ENCODE measurements at regions not wholly inside any gene's neighbourhood (a gene's known extent, or its start where the extent isn't known, plus 50 kb on each side); places are given as distances from the start of the nearest gene placed in this dataset.

DNA sequence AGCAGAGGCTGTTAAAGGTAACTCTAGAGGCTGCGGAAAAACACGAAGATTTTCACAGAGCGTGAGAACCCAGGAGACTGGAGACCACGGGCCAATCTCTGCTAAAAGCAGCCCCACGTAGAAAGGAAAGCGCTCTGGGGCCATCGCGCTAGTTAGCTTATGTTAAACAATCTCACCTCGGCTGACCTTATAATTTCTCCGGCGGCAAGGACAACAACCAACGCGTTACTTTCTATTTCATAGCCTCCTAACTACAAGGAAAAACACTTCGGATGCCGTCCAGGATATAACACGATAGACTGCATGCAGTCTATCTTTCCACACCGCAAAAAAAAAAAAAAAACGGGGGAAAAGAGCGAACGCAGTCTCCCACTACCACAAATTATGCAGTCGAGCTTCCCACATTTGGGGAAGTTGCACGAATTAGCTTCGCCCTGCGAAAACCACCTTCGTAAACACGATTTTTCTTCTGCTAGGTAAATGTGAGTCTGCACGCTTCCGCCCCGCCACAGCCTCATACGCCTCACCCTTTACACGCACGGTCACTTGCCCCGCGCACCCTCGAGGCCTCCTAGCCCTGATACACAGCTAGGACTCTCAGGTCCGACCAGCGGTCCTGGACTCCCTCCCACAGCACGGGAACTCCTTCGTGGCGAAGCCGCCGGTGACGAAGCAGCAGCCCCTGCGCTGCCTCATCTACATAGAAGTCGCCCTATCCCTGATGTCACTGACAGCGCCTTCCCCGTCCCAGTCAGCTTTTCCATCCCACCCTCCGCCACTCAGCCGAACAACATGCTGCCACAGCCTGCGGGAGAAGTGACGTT lies 87.8 kb downstream of the PRKAB2 start:
- CTCF ChIA-PET = no interaction called here
- peak; percentile 94 for ATAC-seq

DNA sequence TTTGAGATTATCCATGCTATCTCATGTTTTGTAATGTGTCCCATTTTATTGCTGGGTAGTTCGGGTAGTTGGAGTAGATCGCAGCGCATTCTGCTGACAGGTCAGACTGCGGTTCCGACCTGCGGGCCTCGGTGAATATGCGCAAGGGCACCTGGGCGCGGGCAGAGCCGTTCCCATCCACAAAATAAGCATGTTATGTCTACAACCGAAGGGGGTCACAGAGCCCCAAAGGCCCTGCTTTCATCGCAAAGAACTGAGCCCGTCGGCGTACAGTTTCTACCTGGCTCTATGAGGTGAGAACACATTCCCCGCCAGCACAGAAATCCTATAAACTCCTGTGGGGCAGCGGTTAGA lies 88.4 kb downstream of the PRKAB2 start:
- TF ChIP-seq TCF7L2 (IDR thresholded peaks at IDR 0.05; ENCODE audit: low read depth, low read length) (no peak), SIN3A (IDR thresholded peaks at IDR 0.05; ENCODE audit: borderline replicate concordance, insufficient read depth, low read depth, low read length) (no peak), POLR2AphosphoS5 (IDR thresholded peaks at IDR 0.05; ENCODE audit: low read depth, low read length) (no peak)
- TF ChIP-seq, protein P1, sequence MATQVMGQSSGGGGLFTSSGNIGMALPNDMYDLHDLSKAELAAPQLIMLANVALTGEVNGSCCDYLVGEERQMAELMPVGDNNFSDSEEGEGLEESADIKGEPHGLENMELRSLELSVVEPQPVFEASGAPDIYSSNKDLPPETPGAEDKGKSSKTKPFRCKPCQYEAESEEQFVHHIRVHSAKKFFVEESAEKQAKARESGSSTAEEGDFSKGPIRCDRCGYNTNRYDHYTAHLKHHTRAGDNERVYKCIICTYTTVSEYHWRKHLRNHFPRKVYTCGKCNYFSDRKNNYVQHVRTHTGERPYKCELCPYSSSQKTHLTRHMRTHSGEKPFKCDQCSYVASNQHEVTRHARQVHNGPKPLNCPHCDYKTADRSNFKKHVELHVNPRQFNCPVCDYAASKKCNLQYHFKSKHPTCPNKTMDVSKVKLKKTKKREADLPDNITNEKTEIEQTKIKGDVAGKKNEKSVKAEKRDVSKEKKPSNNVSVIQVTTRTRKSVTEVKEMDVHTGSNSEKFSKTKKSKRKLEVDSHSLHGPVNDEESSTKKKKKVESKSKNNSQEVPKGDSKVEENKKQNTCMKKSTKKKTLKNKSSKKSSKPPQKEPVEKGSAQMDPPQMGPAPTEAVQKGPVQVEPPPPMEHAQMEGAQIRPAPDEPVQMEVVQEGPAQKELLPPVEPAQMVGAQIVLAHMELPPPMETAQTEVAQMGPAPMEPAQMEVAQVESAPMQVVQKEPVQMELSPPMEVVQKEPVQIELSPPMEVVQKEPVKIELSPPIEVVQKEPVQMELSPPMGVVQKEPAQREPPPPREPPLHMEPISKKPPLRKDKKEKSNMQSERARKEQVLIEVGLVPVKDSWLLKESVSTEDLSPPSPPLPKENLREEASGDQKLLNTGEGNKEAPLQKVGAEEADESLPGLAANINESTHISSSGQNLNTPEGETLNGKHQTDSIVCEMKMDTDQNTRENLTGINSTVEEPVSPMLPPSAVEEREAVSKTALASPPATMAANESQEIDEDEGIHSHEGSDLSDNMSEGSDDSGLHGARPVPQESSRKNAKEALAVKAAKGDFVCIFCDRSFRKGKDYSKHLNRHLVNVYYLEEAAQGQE (IDR thresholded peaks at IDR 0.05; ENCODE audit: insufficient read depth in 1 of 2, low read depth in 2 of 2, low read length in 1 of 2) = no peak
- TF ChIP-seq, protein P2, sequence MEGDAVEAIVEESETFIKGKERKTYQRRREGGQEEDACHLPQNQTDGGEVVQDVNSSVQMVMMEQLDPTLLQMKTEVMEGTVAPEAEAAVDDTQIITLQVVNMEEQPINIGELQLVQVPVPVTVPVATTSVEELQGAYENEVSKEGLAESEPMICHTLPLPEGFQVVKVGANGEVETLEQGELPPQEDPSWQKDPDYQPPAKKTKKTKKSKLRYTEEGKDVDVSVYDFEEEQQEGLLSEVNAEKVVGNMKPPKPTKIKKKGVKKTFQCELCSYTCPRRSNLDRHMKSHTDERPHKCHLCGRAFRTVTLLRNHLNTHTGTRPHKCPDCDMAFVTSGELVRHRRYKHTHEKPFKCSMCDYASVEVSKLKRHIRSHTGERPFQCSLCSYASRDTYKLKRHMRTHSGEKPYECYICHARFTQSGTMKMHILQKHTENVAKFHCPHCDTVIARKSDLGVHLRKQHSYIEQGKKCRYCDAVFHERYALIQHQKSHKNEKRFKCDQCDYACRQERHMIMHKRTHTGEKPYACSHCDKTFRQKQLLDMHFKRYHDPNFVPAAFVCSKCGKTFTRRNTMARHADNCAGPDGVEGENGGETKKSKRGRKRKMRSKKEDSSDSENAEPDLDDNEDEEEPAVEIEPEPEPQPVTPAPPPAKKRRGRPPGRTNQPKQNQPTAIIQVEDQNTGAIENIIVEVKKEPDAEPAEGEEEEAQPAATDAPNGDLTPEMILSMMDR (IDR thresholded peaks at IDR 0.05) = no peak
- intact Hi-C loops (cut with micrococcal nuclease; ENCODE audit: unreplicated experiment) (loop anchor here (2.0 kb wide), 1 partner anchor 159 kb away; the partner anchor contains the start of gene CHD1L), in situ Hi-C loops (cut with HindIII; ENCODE audit: low pct_unique_long_range_greater_than_20kb, low sequenced_read_pairs) (no loop called here)
- Histone ChIP-seq H3K36me3 (ENCODE audit: control insufficient read depth, insufficient read depth, low read length) (no peaks in the 10 kb centered on the region), H3K4me3 (ENCODE audit: low read depth in 2 of 2, low read length in 2 of 2) (peak overlapping the region; percentile 73 to 96), H3K27ac (ENCODE audit: low read length) (peak overlapping the region; percentile 92), H3K27me3 (ENCODE audit: control insufficient read depth, insufficient read depth, low read length) (peaks cover 5% of the 10 kb centered on the region; the same call in 1 of the 2 replicates), H3K4me1 (ENCODE audit: control insufficient read depth, insufficient read depth, low read length) (no peaks in the 10 kb centered on the region), H3K9me3 (ENCODE audit: control insufficient read depth, insufficient read depth, low read depth, low read length) (no peaks in the 10 kb centered on the region)
- ChIA-PET POLR2A (interaction anchor here (0.6 kb wide), 1 partner anchor 62 kb away, joined by 6 read pairs; no protein-coding TSS in a partner anchor), CTCF (no interaction called here)
- no TSS peak for BruUV-seq (replicated peaks)
- ATAC-seq = no peak
- no peak for DNase-seq (ENCODE audit: low read depth, low spot score)

More for the DNA sequence above, 87.8 kb downstream of the PRKAB2 start:
- intact Hi-C loops (cut with micrococcal nuclease; ENCODE audit: unreplicated experiment) (loop anchor here (2.0 kb wide), 1 partner anchor 158 kb away; the partner anchor contains the start of gene CHD1L), in situ Hi-C loops (cut with HindIII; ENCODE audit: low pct_unique_long_range_greater_than_20kb, low sequenced_read_pairs) (no loop called here)
- Histone ChIP-seq H3K36me3 (ENCODE audit: control insufficient read depth, insufficient read depth, low read length) (no peaks in the 10 kb centered on the region), H3K4me3 (ENCODE audit: low read depth in 2 of 2, low read length in 2 of 2) (peak overlapping the region; percentile 73 to 96), H3K27me3 (ENCODE audit: control insufficient read depth, insufficient read depth, low read length) (peaks cover 6% of the 10 kb centered on the region; the same call in 1 of the 2 replicates), H3K4me1 (ENCODE audit: control insufficient read depth, insufficient read depth, low read length) (no peaks in the 10 kb centered on the region), H3K9me3 (ENCODE audit: control insufficient read depth, insufficient read depth, low read depth, low read length) (no peaks in the 10 kb centered on the region), H3K27ac (ENCODE audit: low read length) (peak overlapping the region; percentile 92)
- TSS peak; percentile 100 for BruUV-seq (replicated peaks)
- TF ChIP-seq SIN3A (IDR thresholded peaks at IDR 0.05; ENCODE audit: borderline replicate concordance, insufficient read depth, low read depth, low read length) = peak; percentile 99
- TF ChIP-seq POLR2AphosphoS5 (IDR thresholded peaks at IDR 0.05; ENCODE audit: low read depth, low read length) = peak; percentile 100
- TF ChIP-seq, protein P1 (IDR thresholded peaks at IDR 0.05; ENCODE audit: insufficient read depth in 1 of 2, low read depth in 2 of 2, low read length in 1 of 2) = no peak
- TF ChIP-seq, protein P2 (IDR thresholded peaks at IDR 0.05) = no peak
- TF ChIP-seq TCF7L2 (IDR thresholded peaks at IDR 0.05; ENCODE audit: low read depth, low read length) = peak; percentile 50
- POLR2A ChIA-PET = interaction anchor here (0.6 kb wide), 5 partner anchors 9 to 1033 kb away, joined by 3 to 10 read pairs (median 5); no protein-coding TSS in a partner anchor
- DNase-seq (ENCODE audit: low read depth, low spot score) = peak; percentile 89

Measured in Panc1 (cell line).